A673 (cell line): ENCODE measurements at regions not wholly inside any gene's neighbourhood (a gene's known extent, or its start where the extent isn't known, plus 50 kb on each side); places are given as distances from the start of the nearest gene placed in this dataset.

Source experiments
- BruUV-seq: library from RNA; stranded (reverse); fragments of 400-500 nt; replicated peaks from 2 replicates; lab custom pipeline; 2021; lab: Mats Ljungman, UMichigan
- CTCF ChIA-PET: fragments of 300-600 bp; sonication (Branson Sonifier 250); formaldehyde crosslinking; loops from one replicate; lab custom pipeline; 2022; ENCODE audit warnings: antibody characterized with exemption; lab: Charles Lee
- POLR2A ChIA-PET: fragments of 300-600 bp; sonication (Branson Sonifier 250); formaldehyde crosslinking; loops from one replicate; lab custom pipeline; 2022; ENCODE audit warnings: antibody characterized with exemption; ENCODE audit not compliant: low non-redundant PET; lab: Charles Lee
- DNase-seq: peaks from one replicate; pipeline ENCODE4 v3.0.0-alpha.2; 2015; ENCODE audit warnings: low spot score
- H3K27ac ChIP-seq: fragments of 200-600 bp; sonication (generic); 2 replicates; pipeline ENCODE4 v1.5.1; 2016; ENCODE audit warnings: mixed run types, low read depth, mild to moderate bottlenecking, mixed read lengths, antibody characterized with exemption, low read length; ENCODE audit not compliant: poor library complexity, severe bottlenecking
- H3K27me3 ChIP-seq: fragments of 200-600 bp; sonication (generic); replicated peaks from 2 replicates; pipeline ENCODE4 v1.6.1; 2017; ENCODE audit warnings: mixed run types, low read depth, mild to moderate bottlenecking, mixed read lengths, antibody characterized with exemption, low read length; ENCODE audit not compliant: insufficient read depth, poor library complexity
- H3K36me3 ChIP-seq: fragments of 200-600 bp; sonication (generic); 2 replicates; pipeline ENCODE4 v1.6.1; 2016; ENCODE audit warnings: mixed run types, mild to moderate bottlenecking, mixed read lengths, antibody characterized with exemption, low read length; ENCODE audit not compliant: insufficient read depth, poor library complexity, severe bottlenecking
- H3K4me1 ChIP-seq: fragments of 200-600 bp; sonication (generic); 2 replicates; pipeline ENCODE4 v1.6.1; 2017; ENCODE audit warnings: mixed run types, mild to moderate bottlenecking, mixed read lengths, antibody characterized with exemption, low read length; ENCODE audit not compliant: insufficient read depth, poor library complexity, severe bottlenecking
- H3K4me3 ChIP-seq: fragments of 200-600 bp; sonication (generic); 2 replicates; pipeline ENCODE4 v1.5.1; 2016; ENCODE audit warnings: low read depth, mixed run types, mild to moderate bottlenecking, mixed read lengths, low read length; ENCODE audit not compliant: poor library complexity, severe bottlenecking
- H3K9me3 ChIP-seq: fragments of 200-600 bp; sonication (generic); 2 replicates; pipeline ENCODE4 v1.6.1; 2016; ENCODE audit warnings: mixed run types, low read depth, mild to moderate bottlenecking, mixed read lengths, antibody characterized with exemption, low read length; ENCODE audit not compliant: poor library complexity, severe bottlenecking
- CTCF ChIP-seq: fragments of 300-800, 200-600 bp; sonication (generic); conservative IDR thresholded peaks from 2 replicates; pipeline ENCODE4 v1.5.1; 2017; ENCODE audit warnings: low read depth, mild to moderate bottlenecking, antibody characterized with exemption, low read length, moderate library complexity, mixed read lengths
- EZH2 ChIP-seq: fragments of 200-600 bp; sonication (generic); IDR thresholded peaks from 2 replicates; pipeline ENCODE4 v1.6.1; 2017; ENCODE audit warnings: borderline replicate concordance, low read depth, mild to moderate bottlenecking, mixed read lengths, antibody characterized with exemption, low read length; ENCODE audit not compliant: poor library complexity, severe bottlenecking
- intact Hi-C: fragments of 100-400 bp; cut with micrococcal nuclease; formaldehyde crosslinking; loops from one replicate; pipeline ENCODE4 v1.10.0; 2022; ENCODE audit not compliant: unreplicated experiment

- H3K27ac ChIP-seq = no peak overlapping the region
- no TSS peak for BruUV-seq
- no peak overlapping the region for H3K4me3 ChIP-seq
- TF ChIP-seq CTCF (no peak), EZH2 (no peak)
- no peaks in the 10 kb centered on the region for H3K4me1 ChIP-seq
- H3K27me3 ChIP-seq = no peaks in the 10 kb centered on the region
- intact Hi-C loops = no loop called here
- no peak for DNase-seq
- H3K9me3 ChIP-seq = no peaks in the 10 kb centered on the region
- CTCF ChIA-PET = interaction anchor here (0.6 kb wide), 1 partner anchor 1730 kb away, joined by 3 read pairs; no protein-coding TSS in a partner anchor
- POLR2A ChIA-PET = no interaction called here
- no peaks in the 10 kb centered on the region for H3K36me3 ChIP-seq
Observed at GRCh38 chr6:103409475-103409874, 1450.2 kb downstream of the HACE1 start.

GRCh38 chr6:103405321-103405720 lies 1454.4 kb downstream of the HACE1 start:
- Histone ChIP-seq H3K4me1 (no peaks in the 10 kb centered on the region), H3K4me3 (no peak overlapping the region), H3K9me3 (no peaks in the 10 kb centered on the region), H3K36me3 (no peaks in the 10 kb centered on the region), H3K27ac (no peak overlapping the region), H3K27me3 (no peaks in the 10 kb centered on the region)
- TF ChIP-seq EZH2 (no peak), CTCF (no peak)
- no peak for DNase-seq
- ChIA-PET POLR2A (no interaction called here), CTCF (no interaction called here)
- no TSS peak for BruUV-seq
- intact Hi-C loops = no loop called here

- ChIA-PET CTCF (no interaction called here), POLR2A (no interaction called here)
- no TSS peak for BruUV-seq
- TF ChIP-seq CTCF (no peak), EZH2 (no peak)
- Histone ChIP-seq H3K36me3 (no peaks in the 10 kb centered on the region), H3K27ac (no peak overlapping the region), H3K4me3 (no peak overlapping the region), H3K4me1 (no peaks in the 10 kb centered on the region), H3K9me3 (no peaks in the 10 kb centered on the region), H3K27me3 (no peaks in the 10 kb centered on the region)
- DNase-seq = no peak
- intact Hi-C loops = no loop called here
Observed at GRCh38 chr6:103404799-103405198, 1454.9 kb downstream of the HACE1 start.
